B cell (primary cell): ENCODE measurements at regions not wholly inside any gene's neighbourhood (a gene's known extent, or its start where the extent isn't known, plus 50 kb on each side); places are given as distances from the start of the nearest gene placed in this dataset.

ENCODE experiments used
- EZH2 ChIP-seq: IDR thresholded peaks from 2 replicates; pipeline ENCODE4 v1.6.1; 2012; ENCODE audit warnings: borderline replicate concordance, low read depth, mild to moderate bottlenecking, moderate library complexity, low read length; ENCODE audit not compliant: insufficient read depth, poor library complexity, severe bottlenecking
- TF ChIP-seq, protein P1 (sequence below): fragments of 200-600 bp; IDR thresholded peaks from one replicate; pipeline ENCODE4 v1.8.0; 2022; ENCODE audit warnings: antibody characterized with exemption, mild to moderate bottlenecking

DNA sequence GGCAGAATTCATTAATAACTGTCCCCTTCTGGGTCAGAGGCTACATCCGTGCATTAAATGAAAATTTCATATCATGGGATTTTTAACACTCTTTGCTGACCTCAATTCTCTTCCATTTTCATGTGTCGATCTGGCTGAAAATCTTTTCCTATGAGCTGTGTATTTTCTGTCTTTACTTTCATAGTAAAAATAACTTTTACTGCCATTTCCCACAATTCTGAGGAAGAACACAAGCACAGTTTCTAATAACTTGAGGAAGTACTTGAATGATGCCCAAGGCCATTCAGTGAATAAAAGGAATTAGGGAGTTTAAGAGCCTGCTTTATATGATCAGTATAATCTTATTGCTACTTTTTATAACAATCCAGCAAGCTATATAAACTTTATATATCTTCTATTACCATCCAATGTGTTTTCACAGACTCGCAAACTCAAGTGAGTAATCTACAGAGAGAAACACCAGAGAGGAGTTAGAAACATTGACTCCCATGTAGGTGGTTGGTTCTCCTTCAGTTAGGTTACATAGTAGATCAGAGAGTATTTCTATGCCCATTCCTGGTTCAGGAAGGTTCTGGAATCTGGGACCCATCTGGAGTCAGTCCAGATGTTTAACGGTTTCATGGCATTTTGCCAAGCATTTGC lies 340.0 kb downstream of the FBXO15 start:
- TF ChIP-seq EZH2: no peak
- TF ChIP-seq, protein P1, sequence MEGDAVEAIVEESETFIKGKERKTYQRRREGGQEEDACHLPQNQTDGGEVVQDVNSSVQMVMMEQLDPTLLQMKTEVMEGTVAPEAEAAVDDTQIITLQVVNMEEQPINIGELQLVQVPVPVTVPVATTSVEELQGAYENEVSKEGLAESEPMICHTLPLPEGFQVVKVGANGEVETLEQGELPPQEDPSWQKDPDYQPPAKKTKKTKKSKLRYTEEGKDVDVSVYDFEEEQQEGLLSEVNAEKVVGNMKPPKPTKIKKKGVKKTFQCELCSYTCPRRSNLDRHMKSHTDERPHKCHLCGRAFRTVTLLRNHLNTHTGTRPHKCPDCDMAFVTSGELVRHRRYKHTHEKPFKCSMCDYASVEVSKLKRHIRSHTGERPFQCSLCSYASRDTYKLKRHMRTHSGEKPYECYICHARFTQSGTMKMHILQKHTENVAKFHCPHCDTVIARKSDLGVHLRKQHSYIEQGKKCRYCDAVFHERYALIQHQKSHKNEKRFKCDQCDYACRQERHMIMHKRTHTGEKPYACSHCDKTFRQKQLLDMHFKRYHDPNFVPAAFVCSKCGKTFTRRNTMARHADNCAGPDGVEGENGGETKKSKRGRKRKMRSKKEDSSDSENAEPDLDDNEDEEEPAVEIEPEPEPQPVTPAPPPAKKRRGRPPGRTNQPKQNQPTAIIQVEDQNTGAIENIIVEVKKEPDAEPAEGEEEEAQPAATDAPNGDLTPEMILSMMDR: no peak
